Esophagus squamous epithelium (tissue), 5 donors: ENCODE measurements at regions not wholly inside any gene's neighbourhood (a gene's known extent, or its start where the extent isn't known, plus 50 kb on each side); places are given as distances from the start of the nearest gene placed in this dataset.

Source experiments
- DNase-seq: peaks from one replicate; lab custom pipeline; 2025; lab: John Stamatoyannopoulos, UW
- H3K27ac ChIP-seq, 4 donors: fragments of 200-600 bp; sonication (generic); one replicate each; pipeline ENCODE4 v1.5.1; 2016 to 2019; ENCODE audit warnings: mild to moderate bottlenecking in 1 of 4
- H3K27me3 ChIP-seq, 4 donors: fragments of 200-600 bp; sonication (generic); 1 replicate in 3 of 4; 2 replicates in 1 of 4; pipeline versions ENCODE4 v1.5.1 to v1.6.0; 2017 to 2021; ENCODE audit warnings: antibody characterized with exemption in 1 of 4
- H3K36me3 ChIP-seq, 3 donors: fragments of 200-600 bp; sonication (generic); one replicate each; pipeline ENCODE4 v1.5.1; 2016 to 2019
- H3K4me1 ChIP-seq, 3 donors: fragments of 200-600 bp; sonication (generic); one replicate each; pipeline ENCODE4 v1.5.1; 2017 to 2019
- H3K4me3 ChIP-seq, 4 donors: fragments of 200-600 bp; sonication (generic); 1 replicate in 3 of 4; 2 replicates in 1 of 4; pipeline ENCODE4 v1.5.1; 2016 to 2019; ENCODE audit warnings: mild to moderate bottlenecking in 2 of 4, moderate library complexity in 1 of 4
- H3K9me3 ChIP-seq, 3 donors: fragments of 200-600 bp; sonication (generic); one replicate each; pipeline ENCODE4 v1.5.1; 2016 to 2019
- POLR2A ChIP-seq, 4 donors: fragments of 450-650 bp; IDR thresholded peaks; one replicate each; pipeline ENCODE4 v1.6.1; 2017; ENCODE audit warnings: antibody characterized with exemption in 4 of 4, mild to moderate bottlenecking in 4 of 4, moderate library complexity in 3 of 4
- WGBS, 2 donors: methylation state at CpG; one replicate each; pipeline ENCODE4 v1.1.5; 2018; 5-methylcytosine and 5-hydroxymethylcytosine counted together
- intact Hi-C: fragments of 100-400 bp; cut with DNase I; formaldehyde crosslinking; loops from one replicate; pipeline ENCODE4 v1.15.0; 2022
- TF ChIP-seq, protein P1 (sequence below), 6 experiments: fragments of 450-650 bp in 4 of 6; fragments of 200-600 bp in 2 of 6; sonication (generic) in 2 of 6; IDR thresholded peaks; one replicate each; pipeline ENCODE4 v1.5.1; 2016 to 2019; ENCODE audit warnings: antibody characterized with exemption in 6 of 6, mild to moderate bottlenecking in 4 of 6, moderate library complexity in 4 of 6
- donor health status: DM: yes; HTN: yes; CAD: no.

DNA sequence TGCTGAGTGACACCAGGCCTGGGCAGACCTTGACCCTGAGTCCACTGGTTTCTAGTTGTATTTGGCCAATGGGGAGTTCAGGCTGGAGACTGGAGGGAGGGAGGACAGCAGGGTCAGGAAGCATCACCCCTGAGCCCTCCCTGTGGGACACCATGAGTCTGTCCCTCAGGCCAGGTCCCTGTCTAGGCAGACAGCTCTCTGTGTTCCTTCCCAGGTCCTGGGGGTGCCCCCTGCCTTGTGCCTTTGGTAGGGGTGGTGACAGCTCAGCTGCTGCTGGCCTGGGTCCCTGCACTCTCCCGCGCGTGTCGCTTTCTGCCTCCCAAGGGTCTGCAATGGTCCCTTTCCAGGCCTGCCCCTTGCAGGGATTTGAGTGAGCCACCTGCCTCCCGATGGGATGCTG, 125.5 kb downstream of the OLFM1 start:
- H3K4me1 ChIP-seq = peaks cover 0 to 24% (median 3%) of the 10 kb centered on the region in 3 donors
- no peaks in the 10 kb centered on the region for H3K36me3 ChIP-seq
- intact Hi-C loops = no loop called here
- DNase-seq = no peak
- TF ChIP-seq, protein P1, sequence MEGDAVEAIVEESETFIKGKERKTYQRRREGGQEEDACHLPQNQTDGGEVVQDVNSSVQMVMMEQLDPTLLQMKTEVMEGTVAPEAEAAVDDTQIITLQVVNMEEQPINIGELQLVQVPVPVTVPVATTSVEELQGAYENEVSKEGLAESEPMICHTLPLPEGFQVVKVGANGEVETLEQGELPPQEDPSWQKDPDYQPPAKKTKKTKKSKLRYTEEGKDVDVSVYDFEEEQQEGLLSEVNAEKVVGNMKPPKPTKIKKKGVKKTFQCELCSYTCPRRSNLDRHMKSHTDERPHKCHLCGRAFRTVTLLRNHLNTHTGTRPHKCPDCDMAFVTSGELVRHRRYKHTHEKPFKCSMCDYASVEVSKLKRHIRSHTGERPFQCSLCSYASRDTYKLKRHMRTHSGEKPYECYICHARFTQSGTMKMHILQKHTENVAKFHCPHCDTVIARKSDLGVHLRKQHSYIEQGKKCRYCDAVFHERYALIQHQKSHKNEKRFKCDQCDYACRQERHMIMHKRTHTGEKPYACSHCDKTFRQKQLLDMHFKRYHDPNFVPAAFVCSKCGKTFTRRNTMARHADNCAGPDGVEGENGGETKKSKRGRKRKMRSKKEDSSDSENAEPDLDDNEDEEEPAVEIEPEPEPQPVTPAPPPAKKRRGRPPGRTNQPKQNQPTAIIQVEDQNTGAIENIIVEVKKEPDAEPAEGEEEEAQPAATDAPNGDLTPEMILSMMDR (IDR thresholded peaks at IDR 0.05) = no peak
- TF ChIP-seq POLR2A (IDR thresholded peaks at IDR 0.05) = no peak
- H3K4me3 ChIP-seq = no peak overlapping the region
- H3K27ac ChIP-seq = no peak overlapping the region
- WGBS, 2 donors = no CpG with 5 or more reads among the region's 5 CpGs
- peaks cover 0 to 77% (median 0%) of the 10 kb centered on the region in 4 donors for H3K27me3 ChIP-seq
- peaks cover 0 to 16% (median 9%) of the 10 kb centered on the region in 3 donors for H3K9me3 ChIP-seq

DNA sequence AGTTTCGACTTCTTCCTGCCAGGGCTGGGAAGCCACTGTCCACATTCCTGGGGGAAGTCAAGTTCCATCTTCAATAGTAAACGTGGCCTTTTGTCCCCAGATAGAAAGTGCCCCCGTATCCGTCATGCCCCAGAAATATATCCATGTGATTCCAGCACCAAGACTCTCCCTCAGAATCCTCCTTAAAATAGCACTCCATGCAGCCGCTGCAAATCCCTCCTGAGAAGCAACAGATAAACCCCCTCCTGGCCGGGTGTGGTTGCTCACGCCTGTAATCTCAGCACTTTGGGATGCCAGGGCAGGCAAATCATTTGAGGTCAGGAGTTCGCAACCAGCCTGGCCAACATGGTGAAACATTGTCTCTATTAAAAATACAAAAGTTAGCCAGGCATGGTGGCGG, 126.1 kb downstream of the OLFM1 start:
- intact Hi-C loops = no loop called here
- Histone ChIP-seq H3K36me3 (no peaks in the 10 kb centered on the region), H3K27me3 (peaks cover 0 to 83% (median 0%) of the 10 kb centered on the region in 4 donors), H3K27ac (no peak overlapping the region), H3K4me3 (no peak overlapping the region), H3K9me3 (peaks cover 0 to 16% (median 9%) of the 10 kb centered on the region in 3 donors), H3K4me1 (peaks cover 0 to 30% (median 3%) of the 10 kb centered on the region in 3 donors)
- WGBS, 2 donors = 65 to 71% methylated on average over 8 to 9 of the region's 9 CpGs
- TF ChIP-seq, protein P1 (IDR thresholded peaks at IDR 0.05) = no peak
- no peak for DNase-seq

DNA sequence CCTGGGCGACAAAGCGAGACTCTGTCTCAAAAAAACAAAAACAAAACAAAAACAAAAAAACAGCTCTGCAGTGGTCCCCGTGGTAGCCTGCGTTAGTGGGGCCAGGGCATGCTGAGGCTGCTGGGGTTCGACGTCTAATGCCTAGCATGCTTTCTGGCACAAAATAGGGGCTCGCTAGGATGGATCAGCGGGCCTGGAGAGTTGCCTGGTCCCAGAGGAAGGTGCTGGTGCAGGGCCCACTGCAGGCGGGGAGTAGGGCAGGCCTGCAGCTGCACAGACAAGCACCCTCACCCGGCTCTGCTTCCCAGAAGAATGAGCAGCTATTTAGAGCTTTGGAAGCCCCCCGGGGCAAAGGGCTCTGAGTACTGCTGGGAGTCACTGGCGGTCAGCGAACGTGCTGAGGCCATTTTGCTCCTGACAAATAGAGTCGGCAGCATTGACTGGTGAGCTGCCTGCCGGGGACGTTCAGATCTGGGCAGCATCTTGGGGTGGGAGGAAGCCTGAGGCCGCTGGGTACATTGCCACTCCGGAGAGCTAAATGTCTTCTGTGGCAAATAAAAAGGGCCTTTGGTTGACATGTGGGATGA, 126.7 kb downstream of the OLFM1 start:
- intact Hi-C loops = no loop called here
- H3K27me3 ChIP-seq = peaks cover 0 to 84% (median 0%) of the 10 kb centered on the region in 4 donors
- no peak overlapping the region for H3K27ac ChIP-seq
- peaks cover 0 to 16% (median 9%) of the 10 kb centered on the region in 3 donors for H3K9me3 ChIP-seq
- no peak for DNase-seq
- 34 to 49% methylated on average over 10 to 16 of the region's 19 CpGs for WGBS, 2 donors
- TF ChIP-seq, protein P1 (IDR thresholded peaks at IDR 0.05) = no peak
- no peak for TF ChIP-seq POLR2A (IDR thresholded peaks at IDR 0.05)
- no peak overlapping the region for H3K4me3 ChIP-seq
- no peaks in the 10 kb centered on the region for H3K36me3 ChIP-seq
- H3K4me1 ChIP-seq = peaks cover 0 to 34% (median 3%) of the 10 kb centered on the region in 3 donors

DNA sequence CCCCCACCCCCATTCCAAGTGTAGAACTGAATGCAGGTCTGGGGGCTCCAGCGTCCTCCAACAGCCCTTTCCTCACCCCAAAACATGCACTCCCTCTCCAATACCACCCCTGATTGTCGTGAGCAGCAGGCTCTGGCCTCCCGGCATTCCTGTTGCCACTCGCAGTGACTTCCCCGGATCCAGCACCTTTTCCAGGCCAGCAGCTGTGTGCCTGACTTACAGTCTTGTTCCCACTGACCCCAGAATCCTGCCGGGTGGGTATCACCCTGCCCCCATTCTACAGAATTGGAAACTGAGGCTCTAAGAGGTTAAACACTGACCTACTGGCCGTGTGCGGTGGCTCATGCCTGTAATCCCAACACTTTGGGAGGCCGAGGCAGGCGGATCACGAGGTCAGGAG, 127.2 kb downstream of the OLFM1 start:
- H3K4me1 ChIP-seq = peaks cover 0 to 34% (median 3%) of the 10 kb centered on the region in 3 donors
- TF ChIP-seq POLR2A (IDR thresholded peaks at IDR 0.05) = no peak
- TF ChIP-seq, protein P1 (IDR thresholded peaks at IDR 0.05) = no peak

DNA sequence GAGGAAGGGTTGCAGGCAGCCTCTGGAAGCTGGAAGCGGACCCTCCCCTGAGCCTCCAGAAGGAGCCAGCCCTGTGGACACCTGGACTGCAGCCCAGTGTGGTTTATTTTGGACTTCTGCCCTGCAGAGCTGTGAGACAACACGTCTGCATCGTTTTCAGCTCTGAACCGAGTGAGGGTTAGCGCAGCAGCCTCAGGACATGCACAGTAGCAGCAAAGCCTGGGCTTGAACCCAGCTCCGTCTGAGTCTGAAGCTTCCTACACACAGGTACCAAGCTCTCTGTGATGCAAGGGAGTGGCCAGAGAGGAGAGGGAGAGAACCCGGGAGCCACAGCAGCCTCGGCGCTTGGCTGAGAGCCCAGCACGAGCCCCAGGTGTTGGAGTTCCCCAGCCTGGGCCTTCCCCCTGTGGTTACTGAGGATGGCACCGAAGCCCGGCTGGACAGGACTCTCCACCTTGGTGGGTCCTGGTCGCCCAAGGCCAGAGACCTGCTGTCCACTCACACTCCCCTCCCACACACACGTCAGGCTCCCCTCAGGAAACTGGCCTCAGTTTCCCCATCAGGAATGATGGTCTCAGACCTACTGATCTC, 128.2 kb downstream of the OLFM1 start:
- 0 to 25% methylated on average over 1 to 5 of the region's 14 CpGs for WGBS, 2 donors
- intact Hi-C loops = no loop called here
- DNase-seq = no peak
- peaks cover 0 to 34% (median 3%) of the 10 kb centered on the region in 3 donors for H3K4me1 ChIP-seq
- H3K27ac ChIP-seq = no peak overlapping the region
- no peak for TF ChIP-seq POLR2A (IDR thresholded peaks at IDR 0.05)
- TF ChIP-seq, protein P1 (IDR thresholded peaks at IDR 0.05) = no peak
- peaks cover 0 to 90% (median 0%) of the 10 kb centered on the region in 4 donors for H3K27me3 ChIP-seq
- peaks cover 0 to 14% (median 9%) of the 10 kb centered on the region in 3 donors for H3K9me3 ChIP-seq
- no peaks in the 10 kb centered on the region for H3K36me3 ChIP-seq
- no peak overlapping the region for H3K4me3 ChIP-seq

More for the DNA sequence above, 127.2 kb downstream of the OLFM1 start:
- Histone ChIP-seq H3K27ac (no peak overlapping the region), H3K36me3 (no peaks in the 10 kb centered on the region), H3K27me3 (peaks cover 0 to 85% (median 0%) of the 10 kb centered on the region in 4 donors), H3K9me3 (peaks cover 0 to 16% (median 9%) of the 10 kb centered on the region in 3 donors), H3K4me3 (no peak overlapping the region)
- no peak for DNase-seq
- 45 to 67% methylated on average over 3 to 6 of the region's 11 CpGs for WGBS, 2 donors
- intact Hi-C loops = no loop called here
